ENCODE measurements at regions not wholly inside any gene's neighbourhood (a gene's known extent, or its start where the extent isn't known, plus 50 kb on each side); places are given as distances from the start of the nearest gene placed in this dataset.
"Not testable (repeated sequence)": the region's sequence is repeated elsewhere in the genome, so short reads cannot be mapped to it uniquely, and the experiment has no call there.

- H3K27ac Mint-ChIP-seq, H3K4me1 Mint-ChIP-seq, H3K4me3 Mint-ChIP-seq, H3K36me3 Mint-ChIP-seq, H3K9me3 Mint-ChIP-seq: not testable (repeated sequence)
- H3K27me3 Mint-ChIP-seq: peaks cover 18% of the 10 kb centered on the region
Observed at GRCh38 chr3:125762601-125763000, 167.3 kb upstream of the OSBPL11 start.

- not testable (repeated sequence) for H3K9me3 Mint-ChIP-seq, H3K36me3 Mint-ChIP-seq, H3K4me1 Mint-ChIP-seq
- Mint-ChIP-seq H3K27me3 (peaks cover 16% of the 10 kb centered on the region), H3K4me3 (peak overlapping the region; percentile 81 to 95 (median 88)), H3K27ac (peak overlapping the region in 2 of 3 donors; percentile 65 to 87)
Observed at GRCh38 chr3:125766285-125766826, 171.1 kb upstream of the OSBPL11 start.

- Mint-ChIP-seq H3K27ac (peak overlapping the region in 2 of 3 donors; percentile 57 to 65), H3K27me3 (peaks cover 11% of the 10 kb centered on the region), H3K4me3 (peak overlapping the region; percentile 81 to 95 (median 88))
- not testable (repeated sequence) for H3K9me3 Mint-ChIP-seq, H3K4me1 Mint-ChIP-seq, H3K36me3 Mint-ChIP-seq
Observed at GRCh38 chr3:125766931-125767330, 171.6 kb upstream of the OSBPL11 start.

- Mint-ChIP-seq H3K9me3 (no peaks in the 10 kb centered on the region), H3K36me3 (peaks cover 2% of the 10 kb centered on the region), H3K27me3 (peaks cover 6% of the 10 kb centered on the region), H3K4me1 (peaks cover 0 to 6% (median 5%) of the 10 kb centered on the region in 3 donors), H3K4me3 (peak overlapping the region; percentile 81 to 95 (median 88)), H3K27ac (peak overlapping the region in 2 of 3 donors; percentile 65 to 81)
Observed at GRCh38 chr3:125767641-125768040, 172.3 kb upstream of the OSBPL11 start.

- peak overlapping the region in 1 of 4 donors; percentile 9 for H3K4me3 Mint-ChIP-seq
- H3K9me3 Mint-ChIP-seq, H3K27ac Mint-ChIP-seq, H3K36me3 Mint-ChIP-seq, H3K27me3 Mint-ChIP-seq, H3K4me1 Mint-ChIP-seq: not testable (repeated sequence)
Observed at GRCh38 chr3:125768821-125769220, 173.5 kb upstream of the OSBPL11 start.

GRCh38 chr3:125771506-125771905, 176.2 kb upstream of the OSBPL11 start:
- H3K9me3 Mint-ChIP-seq, H3K27me3 Mint-ChIP-seq, H3K27ac Mint-ChIP-seq, H3K4me1 Mint-ChIP-seq, H3K36me3 Mint-ChIP-seq: not testable (repeated sequence)
- H3K4me3 Mint-ChIP-seq: peak overlapping the region in 1 of 4 donors; percentile 8

GRCh38 chr3:125774433-125775034, 179.2 kb upstream of the OSBPL11 start:
- not testable (repeated sequence) for H3K4me3 Mint-ChIP-seq, H3K27ac Mint-ChIP-seq

GRCh38 chr3:125775106-125775505, 179.8 kb upstream of the OSBPL11 start:
- not testable (repeated sequence) for H3K4me1 Mint-ChIP-seq, H3K9me3 Mint-ChIP-seq, H3K4me3 Mint-ChIP-seq, H3K27me3 Mint-ChIP-seq, H3K36me3 Mint-ChIP-seq, H3K27ac Mint-ChIP-seq

More at GRCh38 chr3:125774433-125775034, 179.2 kb upstream of the OSBPL11 start:
- not testable (repeated sequence) for H3K36me3 Mint-ChIP-seq, H3K27me3 Mint-ChIP-seq, H3K9me3 Mint-ChIP-seq, H3K4me1 Mint-ChIP-seq

GRCh38 chr3:125775606-125776294, 180.5 kb upstream of the OSBPL11 start:
- H3K36me3 Mint-ChIP-seq, H3K27me3 Mint-ChIP-seq, H3K27ac Mint-ChIP-seq, H3K4me1 Mint-ChIP-seq, H3K4me3 Mint-ChIP-seq, H3K9me3 Mint-ChIP-seq: not testable (repeated sequence)

GRCh38 chr3:125779276-125779675, 184.0 kb upstream of the OSBPL11 start:
- not testable (repeated sequence) for H3K4me1 Mint-ChIP-seq, H3K4me3 Mint-ChIP-seq, H3K36me3 Mint-ChIP-seq, H3K27me3 Mint-ChIP-seq, H3K9me3 Mint-ChIP-seq
- peak overlapping the region in 1 of 3 donors; percentile 69 for H3K27ac Mint-ChIP-seq

GRCh38 chr3:125779918-125780317, 184.6 kb upstream of the OSBPL11 start:
- peak overlapping the region in 1 of 4 donors; percentile 17 for H3K4me3 Mint-ChIP-seq
- H3K27me3 Mint-ChIP-seq, H3K27ac Mint-ChIP-seq, H3K36me3 Mint-ChIP-seq, H3K9me3 Mint-ChIP-seq, H3K4me1 Mint-ChIP-seq: not testable (repeated sequence)

GRCh38 chr3:125781678-125782077, 186.4 kb upstream of the OSBPL11 start:
- H3K9me3 Mint-ChIP-seq, H3K27ac Mint-ChIP-seq, H3K4me1 Mint-ChIP-seq: not testable (repeated sequence)

GRCh38 chr3:125790312-125790711, 178.7 kb upstream of the ROPN1B start:
- H3K27me3 Mint-ChIP-seq: peaks cover 13% of the 10 kb centered on the region
- not testable (repeated sequence) for H3K27ac Mint-ChIP-seq, H3K4me1 Mint-ChIP-seq, H3K36me3 Mint-ChIP-seq, H3K9me3 Mint-ChIP-seq
- H3K4me3 Mint-ChIP-seq: peak overlapping the region in 1 of 4 donors; percentile 73

More at GRCh38 chr3:125781678-125782077, 186.4 kb upstream of the OSBPL11 start:
- not testable (repeated sequence) for H3K36me3 Mint-ChIP-seq, H3K27me3 Mint-ChIP-seq, H3K4me3 Mint-ChIP-seq

GRCh38 chr3:125791021-125791420, 178.0 kb upstream of the ROPN1B start:
- H3K27me3 Mint-ChIP-seq, H3K9me3 Mint-ChIP-seq, H3K4me1 Mint-ChIP-seq, H3K27ac Mint-ChIP-seq, H3K36me3 Mint-ChIP-seq, H3K4me3 Mint-ChIP-seq: not testable (repeated sequence)

- H3K4me1 Mint-ChIP-seq, H3K27me3 Mint-ChIP-seq, H3K36me3 Mint-ChIP-seq, H3K27ac Mint-ChIP-seq, H3K4me3 Mint-ChIP-seq: not testable (repeated sequence)
- H3K9me3 Mint-ChIP-seq: peaks cover 5 to 30% (median 27%) of the 10 kb centered on the region in 3 donors
Observed at GRCh38 chr3:125810010-125810409, 159.0 kb upstream of the ROPN1B start.

GRCh38 chr3:125822175-125822574, 146.8 kb upstream of the ROPN1B start:
- not testable (repeated sequence) for H3K27me3 Mint-ChIP-seq

More at GRCh38 chr3:125822175-125822574, 146.8 kb upstream of the ROPN1B start:
- not testable (repeated sequence) for H3K4me1 Mint-ChIP-seq, H3K4me3 Mint-ChIP-seq, H3K36me3 Mint-ChIP-seq
- Mint-ChIP-seq H3K9me3 (peaks cover 0 to 11% (median 2%) of the 10 kb centered on the region in 3 donors), H3K27ac (peak overlapping the region in 1 of 3 donors; percentile 50)

All from IgD-negative memory B cell (primary cell).